ENCODE measurements at regions not wholly inside any gene's neighbourhood (a gene's known extent, or its start where the extent isn't known, plus 50 kb on each side); places are given as distances from the start of the nearest gene placed in this dataset.
"Not testable (repeated sequence)": the region's sequence is repeated elsewhere in the genome, so short reads cannot be mapped to it uniquely, and the experiment has no call there.

DNA sequence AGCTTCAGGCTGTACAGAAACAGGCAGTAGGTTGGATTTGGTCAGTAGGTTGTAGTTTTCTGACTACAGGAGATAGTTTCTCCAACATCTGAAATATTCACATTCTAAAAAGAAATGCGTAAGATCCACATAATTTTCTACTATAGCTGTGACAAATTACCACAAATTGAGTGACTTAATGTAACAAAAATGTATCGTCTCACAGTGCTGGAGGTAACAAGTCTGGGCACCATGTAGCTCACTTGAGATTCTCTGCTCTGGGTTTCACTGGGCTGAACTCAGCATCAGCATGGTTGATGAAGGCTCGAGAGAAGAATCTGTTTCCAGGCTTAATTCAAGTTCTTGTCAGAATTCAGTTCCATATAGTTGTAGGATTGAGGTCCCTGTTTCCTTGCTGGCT, 350.9 kb upstream of the CCDC179 start:
- Histone ChIP-seq H3K79me2 (ENCODE audit: insufficient read depth) (no peaks in the 10 kb centered on the region), H3K4me2 (ENCODE audit: unreplicated experiment) (no peak overlapping the region), H3K4me3 (no peak overlapping the region), H3K9me3 (ENCODE audit: low read depth) (no peaks in the 10 kb centered on the region), H3K36me3 (ENCODE audit: low read depth) (no peaks in the 10 kb centered on the region), H3K27ac (no peak overlapping the region), H3K4me1 (ENCODE audit: insufficient read depth) (peaks cover 12% of the 10 kb centered on the region), H4K20me1 (ENCODE audit: insufficient read depth) (no peaks in the 10 kb centered on the region), H3K27me3 (replicated peaks; ENCODE audit: insufficient read depth) (no peaks in the 10 kb centered on the region), H3K9ac (no peak overlapping the region), H3K9me2 (ENCODE audit: insufficient read depth) (no peaks in the 10 kb centered on the region), H3F3A (ENCODE audit: insufficient read depth) (no peaks in the 10 kb centered on the region), H2AFZ (no peak overlapping the region)
- 81 to 86% methylated on average over 3 of the region's 3 CpGs for WGBS, 2 experiments (ENCODE audit: low coverage in 1 of 2, low lambda C conversion rate in 2 of 2, missing lambda C conversion rate in 2 of 2)
- DNase-seq: no peak
- in situ Hi-C loops (cut with MboI): no loop called here
- no peak for TF ChIP-seq EZH2 (IDR thresholded peaks at IDR 0.05; ENCODE audit: insufficient read depth, poor library complexity, severe bottlenecking)
- TF ChIP-seq EZH2phosphoT487 (IDR thresholded peaks at IDR 0.05; ENCODE audit: insufficient read depth, low read depth): no peak

DNA sequence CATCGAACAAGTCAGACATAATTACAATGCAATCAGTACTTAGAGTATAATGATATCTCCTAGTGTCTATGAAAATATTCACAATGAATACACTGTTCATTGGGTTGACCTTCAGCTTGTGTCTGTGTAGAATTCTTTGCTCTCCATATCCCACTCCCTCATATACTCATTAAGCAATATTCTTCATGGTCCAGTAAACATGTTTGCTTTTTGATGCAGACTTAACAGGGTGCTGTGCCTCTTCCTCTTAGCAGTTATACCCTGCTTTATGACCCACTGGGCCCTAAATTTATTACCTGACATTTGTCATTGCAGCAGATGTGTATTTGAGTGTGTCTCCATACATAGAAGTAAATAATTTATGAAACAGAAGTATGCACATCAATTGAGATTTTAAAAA, 352.5 kb upstream of the CCDC179 start:
- Histone ChIP-seq H3K9ac (no peak overlapping the region), H3K27me3 (replicated peaks; ENCODE audit: insufficient read depth) (no peaks in the 10 kb centered on the region), H3K4me3 (no peak overlapping the region), H4K20me1 (ENCODE audit: insufficient read depth) (no peaks in the 10 kb centered on the region), H3K79me2 (ENCODE audit: insufficient read depth) (no peaks in the 10 kb centered on the region), H3K27ac (no peak overlapping the region), H3K9me3 (ENCODE audit: low read depth) (no peaks in the 10 kb centered on the region), H3F3A (ENCODE audit: insufficient read depth) (no peaks in the 10 kb centered on the region), H3K9me2 (ENCODE audit: insufficient read depth) (no peaks in the 10 kb centered on the region), H3K4me2 (ENCODE audit: unreplicated experiment) (no peak overlapping the region), H3K4me1 (ENCODE audit: insufficient read depth) (no peaks in the 10 kb centered on the region), H3K36me3 (ENCODE audit: low read depth) (no peaks in the 10 kb centered on the region), H2AFZ (no peak overlapping the region)
- in situ Hi-C loops (cut with MboI): no loop called here
- no peak for TF ChIP-seq EZH2 (IDR thresholded peaks at IDR 0.05; ENCODE audit: insufficient read depth, poor library complexity, severe bottlenecking)
- TF ChIP-seq EZH2phosphoT487 (IDR thresholded peaks at IDR 0.05; ENCODE audit: insufficient read depth, low read depth): no peak
- DNase-seq: no peak
- 0% methylated on average over 1 of the region's 1 CpG for WGBS, 2 experiments (ENCODE audit: low coverage in 1 of 2, low lambda C conversion rate in 2 of 2, missing lambda C conversion rate in 2 of 2)

DNA sequence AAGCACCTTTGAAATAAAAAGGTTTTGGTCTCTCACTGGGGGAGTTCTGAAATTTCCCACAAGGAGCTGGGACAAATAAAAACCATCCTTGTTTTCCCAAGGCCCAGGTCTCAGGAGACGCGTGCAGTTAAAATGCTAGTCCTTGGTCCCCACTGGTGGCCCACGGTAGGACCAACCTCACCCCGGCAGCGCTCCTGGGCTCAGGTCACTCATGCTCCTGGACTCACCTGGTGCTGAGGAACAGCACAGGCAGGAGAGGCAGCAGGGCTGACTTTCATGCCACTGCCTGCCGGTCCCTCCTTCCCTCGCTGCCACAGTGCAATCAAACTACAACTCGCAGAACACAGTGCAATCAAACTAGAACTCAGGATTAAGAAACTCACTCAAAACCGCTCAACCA, 356.8 kb upstream of the CCDC179 start:
- Histone ChIP-seq H3K27me3 (replicated peaks; ENCODE audit: insufficient read depth) (no peaks in the 10 kb centered on the region), H4K20me1 (ENCODE audit: insufficient read depth) (no peaks in the 10 kb centered on the region), H3K4me2 (ENCODE audit: unreplicated experiment) (no peak overlapping the region), H3K79me2 (ENCODE audit: insufficient read depth) (no peaks in the 10 kb centered on the region), H3K9me3 (ENCODE audit: low read depth) (no peaks in the 10 kb centered on the region), H2AFZ (no peak overlapping the region), H3K9ac (no peak overlapping the region), H3F3A (ENCODE audit: insufficient read depth) (no peaks in the 10 kb centered on the region), H3K4me3 (no peak overlapping the region), H3K9me2 (ENCODE audit: insufficient read depth) (no peaks in the 10 kb centered on the region), H3K4me1 (ENCODE audit: insufficient read depth) (no peaks in the 10 kb centered on the region), H3K27ac (no peak overlapping the region), H3K36me3 (ENCODE audit: low read depth) (no peaks in the 10 kb centered on the region)
- in situ Hi-C loops (cut with MboI): no loop called here
- DNase-seq: no peak
- TF ChIP-seq EZH2phosphoT487 (IDR thresholded peaks at IDR 0.05; ENCODE audit: insufficient read depth, low read depth): no peak
- no peak for TF ChIP-seq EZH2 (IDR thresholded peaks at IDR 0.05; ENCODE audit: insufficient read depth, poor library complexity, severe bottlenecking)
- WGBS, 2 experiments (ENCODE audit: low coverage in 1 of 2, low lambda C conversion rate in 2 of 2, missing lambda C conversion rate in 2 of 2): 80 to 84% methylated on average over 9 of the region's 9 CpGs

DNA sequence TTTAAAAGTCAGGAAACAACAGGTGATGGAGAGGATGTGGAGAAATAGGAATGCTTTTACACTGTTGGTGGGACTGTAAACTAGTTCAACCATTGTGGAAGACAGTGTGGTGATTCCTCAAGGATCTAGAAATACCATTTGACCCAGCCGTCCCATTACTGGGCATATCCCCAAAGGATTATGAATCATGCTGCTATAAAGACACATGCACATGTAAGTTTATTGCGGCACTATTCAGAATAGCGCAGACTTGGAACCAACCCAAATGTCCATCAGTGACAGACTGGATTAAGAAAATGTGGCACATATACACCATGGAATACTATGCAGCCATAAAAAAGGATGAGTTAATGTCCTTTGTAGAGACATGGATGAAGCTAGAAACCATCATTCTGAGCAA, 359.8 kb upstream of the CCDC179 start:
- H3K4me1 ChIP-seq (ENCODE audit: insufficient read depth); H3F3A ChIP-seq (ENCODE audit: insufficient read depth); H2AFZ ChIP-seq; H3K9ac ChIP-seq; H3K79me2 ChIP-seq (ENCODE audit: insufficient read depth); H3K9me3 ChIP-seq (ENCODE audit: low read depth); H3K27me3 ChIP-seq (replicated peaks; ENCODE audit: insufficient read depth); H3K27ac ChIP-seq; H4K20me1 ChIP-seq (ENCODE audit: insufficient read depth); H3K4me3 ChIP-seq; H3K4me2 ChIP-seq (ENCODE audit: unreplicated experiment); in situ Hi-C loops (cut with MboI); H3K36me3 ChIP-seq (ENCODE audit: low read depth); H3K9me2 ChIP-seq (ENCODE audit: insufficient read depth); DNase-seq: not testable (repeated sequence)
- WGBS, 2 experiments (ENCODE audit: low coverage in 1 of 2, low lambda C conversion rate in 2 of 2, missing lambda C conversion rate in 2 of 2): 54 to 56% methylated on average over 3 of the region's 3 CpGs

DNA sequence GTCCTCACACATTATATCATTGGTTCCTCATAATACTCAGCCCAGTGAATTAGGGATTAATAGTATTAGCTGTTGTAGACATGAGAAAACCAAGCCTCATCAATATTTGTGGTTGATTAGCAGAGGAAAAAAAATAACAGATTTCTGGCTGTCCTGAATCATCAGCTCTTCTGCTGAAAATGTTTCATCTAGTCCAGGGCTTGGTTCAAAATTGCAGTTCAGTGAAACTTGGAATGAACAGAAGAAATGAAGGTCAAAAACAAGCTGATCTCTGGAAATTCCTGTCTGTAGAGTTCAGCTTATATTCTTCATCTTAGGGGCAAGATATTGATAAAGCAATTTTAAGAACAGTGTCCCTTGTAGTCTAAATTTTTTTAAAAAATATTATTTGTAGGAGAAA, 361.1 kb upstream of the CCDC179 start:
- no peaks in the 10 kb centered on the region for H4K20me1 ChIP-seq (ENCODE audit: insufficient read depth)
- H2AFZ ChIP-seq: no peak overlapping the region
- H3K27me3 ChIP-seq (replicated peaks; ENCODE audit: insufficient read depth): no peaks in the 10 kb centered on the region
- H3K4me3 ChIP-seq: no peak overlapping the region
- in situ Hi-C loops (cut with MboI): no loop called here
- H3K9me3 ChIP-seq (ENCODE audit: low read depth): no peaks in the 10 kb centered on the region
- H3K9ac ChIP-seq: no peak overlapping the region
- no peaks in the 10 kb centered on the region for H3K79me2 ChIP-seq (ENCODE audit: insufficient read depth)
- no peaks in the 10 kb centered on the region for H3K36me3 ChIP-seq (ENCODE audit: low read depth)
- peaks cover 5% of the 10 kb centered on the region for H3K4me1 ChIP-seq (ENCODE audit: insufficient read depth)
- H3F3A ChIP-seq (ENCODE audit: insufficient read depth): peaks cover 10% of the 10 kb centered on the region; the same call in 1 of the 2 replicates
- H3K27ac ChIP-seq: no peak overlapping the region
- no peak for TF ChIP-seq EZH2phosphoT487 (IDR thresholded peaks at IDR 0.05; ENCODE audit: insufficient read depth, low read depth)
- no peak for TF ChIP-seq EZH2 (IDR thresholded peaks at IDR 0.05; ENCODE audit: insufficient read depth, poor library complexity, severe bottlenecking)
- H3K9me2 ChIP-seq (ENCODE audit: insufficient read depth): no peaks in the 10 kb centered on the region
- DNase-seq: no peak
- no peak overlapping the region for H3K4me2 ChIP-seq (ENCODE audit: unreplicated experiment)

Data from GM23248 (cell line).